H9 (cell line): ENCODE measurements at regions not wholly inside any gene's neighbourhood (a gene's known extent, or its start where the extent isn't known, plus 50 kb on each side); places are given as distances from the start of the nearest gene placed in this dataset.
"Not testable (repeated sequence)": the region's sequence is repeated elsewhere in the genome, so short reads cannot be mapped to it uniquely, and the experiment has no call there.

Source experiments
- DNase-seq: peaks from one replicate; pipeline ENCODE4 v3.0.0-alpha.2; 2017
- H2AFZ ChIP-seq: one replicate; pipeline ENCODE4 v1.6.1; 2013; ENCODE audit warnings: mild to moderate bottlenecking, low read length, control low read depth, moderate library complexity
- H2AK5ac ChIP-seq: 2 replicates; pipeline ENCODE4 v1.6.1; 2013; ENCODE audit warnings: low read length, control low read depth, mixed read lengths; ENCODE audit not compliant: insufficient read length
- H2BK120ac ChIP-seq: one replicate; pipeline ENCODE4 v1.6.1; 2013; ENCODE audit warnings: low read depth, mild to moderate bottlenecking, low read length, control low read depth, inconsistent platforms; ENCODE audit not compliant: poor library complexity, severe bottlenecking
- H2BK12ac ChIP-seq: 2 replicates; pipeline ENCODE4 v1.6.1; 2013; ENCODE audit warnings: low read length, control low read depth, mixed read lengths, low read depth; ENCODE audit not compliant: insufficient read length
- H2BK15ac ChIP-seq: 2 replicates; pipeline ENCODE4 v1.6.1; 2013; ENCODE audit warnings: low read depth, low read length, control low read depth
- H2BK20ac ChIP-seq: one replicate; pipeline ENCODE4 v1.6.1; 2013; ENCODE audit warnings: low read depth, mild to moderate bottlenecking, low read length, control low read depth, inconsistent platforms; ENCODE audit not compliant: poor library complexity, severe bottlenecking
- H2BK5ac ChIP-seq: 2 replicates; pipeline ENCODE4 v1.6.1; 2013; ENCODE audit warnings: low read length, control low read depth, mixed read lengths; ENCODE audit not compliant: insufficient read length
- H3K14ac ChIP-seq: 2 replicates; pipeline ENCODE4 v1.6.1; 2013; ENCODE audit warnings: low read length, control low read depth; ENCODE audit not compliant: insufficient read depth
- H3K18ac ChIP-seq: 2 replicates; pipeline ENCODE4 v1.6.1; 2013; ENCODE audit warnings: low read depth, mild to moderate bottlenecking, mixed read lengths, low read length, control low read depth; ENCODE audit not compliant: insufficient read length
- H3K23ac ChIP-seq: 2 replicates; pipeline ENCODE4 v1.6.1; 2013; ENCODE audit warnings: low read length, control low read depth, mixed read lengths, low read depth; ENCODE audit not compliant: insufficient read length
- H3K23me2 ChIP-seq: 2 replicates; pipeline ENCODE4 v1.6.1; 2013; ENCODE audit warnings: low read depth, mild to moderate bottlenecking, mixed read lengths, low read length, control low read depth; ENCODE audit not compliant: insufficient read length, poor library complexity, severe bottlenecking
- H3K27ac ChIP-seq: 2 replicates; pipeline ENCODE4 v1.5.1; 2013; ENCODE audit warnings: low read length, control low read depth, mixed read lengths, low read depth; ENCODE audit not compliant: insufficient read length
- H3K27me3 ChIP-seq: 2 replicates; pipeline ENCODE4 v1.6.1; 2013; ENCODE audit warnings: low read length, control low read depth, inconsistent platforms; ENCODE audit not compliant: insufficient read depth
- H3K4ac ChIP-seq: 2 replicates; pipeline ENCODE4 v1.6.1; 2013; ENCODE audit warnings: low read depth, mild to moderate bottlenecking, control low read depth, inconsistent platforms, low read length, moderate library complexity
- H3K4me1 ChIP-seq: 2 replicates; pipeline ENCODE4 v1.6.1; 2013; ENCODE audit warnings: low read length, control low read depth, inconsistent platforms; ENCODE audit not compliant: insufficient read depth
- H3K4me2 ChIP-seq: 2 replicates; pipeline ENCODE4 v1.6.1; 2013; ENCODE audit warnings: low read length, control low read depth, mixed read lengths; ENCODE audit not compliant: insufficient read length, insufficient read depth
- H3K56ac ChIP-seq: 2 replicates; pipeline ENCODE4 v1.6.1; 2013; ENCODE audit warnings: low read depth, mild to moderate bottlenecking, mixed read lengths, low read length, control low read depth; ENCODE audit not compliant: insufficient read length
- H3K79me1 ChIP-seq: 2 replicates; pipeline ENCODE4 v1.6.1; 2013; ENCODE audit warnings: low read depth, mild to moderate bottlenecking, moderate library complexity, low read length, control low read depth, inconsistent platforms; ENCODE audit not compliant: insufficient read depth, poor library complexity, severe bottlenecking
- H3K79me2 ChIP-seq: 2 replicates; pipeline ENCODE4 v1.6.1; 2013; ENCODE audit warnings: low read length, control low read depth, inconsistent platforms; ENCODE audit not compliant: insufficient read depth
- H3K9ac ChIP-seq: 2 replicates; pipeline ENCODE4 v1.6.1; 2013; ENCODE audit warnings: low read length, control low read depth, mixed read lengths; ENCODE audit not compliant: insufficient read length; ENCODE audit errors: extremely low read depth
- H3K9me3 ChIP-seq: one replicate; pipeline ENCODE4 v1.6.1; 2013; ENCODE audit warnings: low read depth, low read length, inconsistent platforms; ENCODE audit not compliant: control insufficient read depth
- H3T11ph ChIP-seq: one replicate; pipeline ENCODE4 v1.6.1; 2013; ENCODE audit warnings: mild to moderate bottlenecking, low read length, control low read depth, inconsistent platforms
- H4K20me1 ChIP-seq: one replicate; pipeline ENCODE4 v1.6.1; 2013; ENCODE audit not compliant: control insufficient read depth, insufficient read length, insufficient read depth
- H4K5ac ChIP-seq: 2 replicates; pipeline ENCODE4 v1.6.1; 2013; ENCODE audit warnings: low read depth, mild to moderate bottlenecking, mixed read lengths, low read length, control low read depth; ENCODE audit not compliant: insufficient read length
- H4K8ac ChIP-seq: replicated peaks from 2 replicates; pipeline ENCODE4 v1.6.1; 2013; ENCODE audit warnings: low read length, control low read depth, mixed read lengths, low read depth; ENCODE audit not compliant: insufficient read length
- H4K91ac ChIP-seq: 2 replicates; pipeline ENCODE4 v1.6.1; 2013; ENCODE audit warnings: low read depth, mild to moderate bottlenecking, moderate library complexity, mixed read lengths, low read length, control low read depth; ENCODE audit not compliant: insufficient read length
- H3K27ac Mint-ChIP-seq, 3 experiments: 2 replicates in 2 of 3; 3 replicates in 1 of 3; pipeline ENCODE4 v1.8.0; 2020 to 2021; ENCODE audit warnings: mixed read lengths in 3 of 3, mild to moderate bottlenecking in 1 of 3, moderate library complexity in 1 of 3
- H3K27me3 Mint-ChIP-seq: 2 replicates; pipeline ENCODE4 v1.8.0; 2021; ENCODE audit warnings: low read depth, mild to moderate bottlenecking, moderate library complexity, mixed read lengths
- H3K36me3 Mint-ChIP-seq, 3 experiments: 2 replicates in 2 of 3; 3 replicates in 1 of 3; pipeline ENCODE4 v1.8.0; 2020 to 2021; ENCODE audit warnings: low read depth in 3 of 3, mixed read lengths in 3 of 3; ENCODE audit not compliant: insufficient read depth in 1 of 3
- H3K4me1 Mint-ChIP-seq, 2 experiments: 2 replicates each; pipeline ENCODE4 v1.8.0; 2020; ENCODE audit warnings: mixed read lengths in 2 of 2
- H3K4me3 Mint-ChIP-seq, 2 experiments: 2 replicates in 1 of 2; 3 replicates in 1 of 2; pipeline ENCODE4 v1.8.0; 2020 to 2021; ENCODE audit warnings: mild to moderate bottlenecking in 2 of 2, mixed read lengths in 2 of 2, moderate library complexity in 1 of 2
- H3K9me3 Mint-ChIP-seq, 2 experiments: 2 replicates in 1 of 2; 3 replicates in 1 of 2; pipeline ENCODE4 v1.8.0; 2020; ENCODE audit warnings: mild to moderate bottlenecking in 2 of 2, mixed read lengths in 2 of 2, moderate library complexity in 1 of 2
- WGBS: extraction: QIAGEN DNeasy Blood & Tissue Kit; methylation state at CpG from one replicate; pipeline ENCODE4 v1.1.7; 2013; ENCODE audit warnings: missing lambda C conversion rate, low lambda C conversion rate, mixed read lengths; ENCODE audit not compliant: insufficient read length; ENCODE audit errors: extremely low coverage; 5-methylcytosine and 5-hydroxymethylcytosine counted together
- TF ChIP-seq, protein P1 (sequence below): fragments of 200-600 bp; sonication (generic); conservative IDR thresholded peaks from 3 replicates; pipeline ENCODE4 v1.8.0; 2021; ENCODE audit warnings: antibody characterized with exemption, mild to moderate bottlenecking

DNA sequence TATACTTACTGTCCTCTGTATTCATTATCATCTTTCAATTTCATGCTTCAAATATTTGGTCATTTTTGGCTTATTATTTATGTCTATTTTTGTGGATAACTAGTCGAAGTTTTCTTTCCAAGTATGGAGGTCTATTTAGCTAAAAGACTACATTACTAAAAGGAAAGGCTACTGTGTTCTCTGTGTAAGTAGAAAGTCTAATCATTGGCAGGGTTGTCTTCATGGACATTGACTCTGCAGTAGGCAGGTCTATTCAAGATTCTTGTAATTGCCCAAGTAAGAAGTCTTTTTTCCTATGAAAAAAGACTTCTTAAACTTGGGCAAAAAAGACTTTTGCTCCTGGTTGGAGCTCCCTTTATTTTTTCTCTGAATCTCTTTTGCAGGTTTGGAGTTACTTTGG, 368.6 kb upstream of the GRM7 start:
- no peak overlapping the region for H3K56ac ChIP-seq
- TF ChIP-seq, protein P1, sequence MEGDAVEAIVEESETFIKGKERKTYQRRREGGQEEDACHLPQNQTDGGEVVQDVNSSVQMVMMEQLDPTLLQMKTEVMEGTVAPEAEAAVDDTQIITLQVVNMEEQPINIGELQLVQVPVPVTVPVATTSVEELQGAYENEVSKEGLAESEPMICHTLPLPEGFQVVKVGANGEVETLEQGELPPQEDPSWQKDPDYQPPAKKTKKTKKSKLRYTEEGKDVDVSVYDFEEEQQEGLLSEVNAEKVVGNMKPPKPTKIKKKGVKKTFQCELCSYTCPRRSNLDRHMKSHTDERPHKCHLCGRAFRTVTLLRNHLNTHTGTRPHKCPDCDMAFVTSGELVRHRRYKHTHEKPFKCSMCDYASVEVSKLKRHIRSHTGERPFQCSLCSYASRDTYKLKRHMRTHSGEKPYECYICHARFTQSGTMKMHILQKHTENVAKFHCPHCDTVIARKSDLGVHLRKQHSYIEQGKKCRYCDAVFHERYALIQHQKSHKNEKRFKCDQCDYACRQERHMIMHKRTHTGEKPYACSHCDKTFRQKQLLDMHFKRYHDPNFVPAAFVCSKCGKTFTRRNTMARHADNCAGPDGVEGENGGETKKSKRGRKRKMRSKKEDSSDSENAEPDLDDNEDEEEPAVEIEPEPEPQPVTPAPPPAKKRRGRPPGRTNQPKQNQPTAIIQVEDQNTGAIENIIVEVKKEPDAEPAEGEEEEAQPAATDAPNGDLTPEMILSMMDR: no peak
- Mint-ChIP-seq H3K4me1 (peaks cover 7 to 16% of the 10 kb centered on the region in 2 experiments; a peak in 3 of 4 replicates), H3K27ac (no peak overlapping the region), H3K27me3 (no peaks in the 10 kb centered on the region; the same call in 1 of the 2 replicates), H3K36me3 (peaks cover 4 to 29% (median 23%) of the 10 kb centered on the region in 3 experiments), H3K9me3 (peaks cover 8 to 10% of the 10 kb centered on the region in 2 experiments), H3K4me3 (no peak overlapping the region)
- no peak overlapping the region for H2AK5ac ChIP-seq
- no peak overlapping the region for H3K9ac ChIP-seq
- H3K79me1 ChIP-seq: no peaks in the 10 kb centered on the region
- no peak overlapping the region for H2BK20ac ChIP-seq
- no peaks in the 10 kb centered on the region for H3K9me3 ChIP-seq
- H3K4ac ChIP-seq: no peak overlapping the region
- H3K27ac ChIP-seq: no peak overlapping the region
- H3K18ac ChIP-seq: no peak overlapping the region
- H3K4me2 ChIP-seq: no peak overlapping the region
- DNase-seq: no peak
- H2AFZ ChIP-seq: no peak overlapping the region
- no peaks in the 10 kb centered on the region for H3K4me1 ChIP-seq
- no peak overlapping the region for H2BK5ac ChIP-seq
- H3K27me3 ChIP-seq: peaks cover 4% of the 10 kb centered on the region; the same call in 1 of the 2 replicates
- H2BK120ac ChIP-seq: no peak overlapping the region
- no peak overlapping the region for H4K91ac ChIP-seq
- H2BK15ac ChIP-seq: no peak overlapping the region
- no peak overlapping the region for H3K23ac ChIP-seq
- H2BK12ac ChIP-seq: no peak overlapping the region
- H3K79me2 ChIP-seq: no peaks in the 10 kb centered on the region
- H4K8ac ChIP-seq: no peak overlapping the region
- WGBS: no CpG with 5 or more reads among the region's 1 CpG
- no peaks in the 10 kb centered on the region for H3K23me2 ChIP-seq
- H3T11ph ChIP-seq: no peak overlapping the region
- H4K5ac ChIP-seq: no peak overlapping the region
- no peaks in the 10 kb centered on the region for H4K20me1 ChIP-seq
- H3K14ac ChIP-seq: no peak overlapping the region

- H3K23ac ChIP-seq, H3K79me1 ChIP-seq, H3T11ph ChIP-seq, H4K20me1 ChIP-seq, H2BK12ac ChIP-seq, H3K27me3 Mint-ChIP-seq, H3K79me2 ChIP-seq, DNase-seq, H4K8ac ChIP-seq, H2AK5ac ChIP-seq, H3K23me2 ChIP-seq, H3K14ac ChIP-seq, H3K27me3 ChIP-seq, H3K9me3 ChIP-seq, H3K4me2 ChIP-seq, H3K18ac ChIP-seq, H3K27ac ChIP-seq, H2AFZ ChIP-seq, H2BK15ac ChIP-seq, H2BK5ac ChIP-seq, H2BK120ac ChIP-seq, H3K4ac ChIP-seq, H4K5ac ChIP-seq, H3K4me1 ChIP-seq, H3K56ac ChIP-seq, H3K27ac Mint-ChIP-seq, H2BK20ac ChIP-seq, H4K91ac ChIP-seq, H3K4me3 Mint-ChIP-seq, H3K4me1 Mint-ChIP-seq, H3K9ac ChIP-seq: not testable (repeated sequence)
- H3K36me3 Mint-ChIP-seq: peaks cover 3 to 21% (median 9%) of the 10 kb centered on the region in 3 experiments; a peak in 5 of 7 replicates
- H3K9me3 Mint-ChIP-seq: peaks cover 11 to 16% of the 10 kb centered on the region in 2 experiments; a peak in 4 of 5 replicates
- no CpG with 5 or more reads among the region's 4 CpGs for WGBS
Observed at GRCh38 chr3:6498944-6499343, 362.0 kb upstream of the GRM7 start.
